SK-N-SH (cell line): ENCODE measurements at regions not wholly inside any gene's neighbourhood (a gene's known extent, or its start where the extent isn't known, plus 50 kb on each side); places are given as distances from the start of the nearest gene placed in this dataset.

ENCODE experiments used
- CTCF ChIA-PET: fragments of 300-600, 350-600 bp; formaldehyde crosslinking; extraction: SDS; loops from one replicate; lab custom pipeline; 2021; lab: Yijun Ruan, JAX
- POLR2A ChIA-PET: fragments of 350-600 bp; sonication (Branson Sonifier 250); formaldehyde crosslinking; extraction: SDS; loops from one replicate; lab custom pipeline; 2020; ENCODE audit warnings: antibody characterized with exemption, inconsistent platforms; lab: Yijun Ruan, JAX
- DNase-seq: peaks from one replicate; pipeline ENCODE4 v3.0.0; 2012
- H2AFZ ChIP-seq: fragments of 200-600 bp; sonication (generic); 2 replicates; pipeline ENCODE4 v1.8.1; 2016; ENCODE audit warnings: antibody characterized with exemption, mild to moderate bottlenecking, low read depth
- H3F3A ChIP-seq: fragments of 200-600 bp; sonication (generic); replicated peaks from 2 replicates; pipeline ENCODE3; 2016; ENCODE audit warnings: antibody characterized with exemption, mild to moderate bottlenecking; ENCODE audit not compliant: insufficient read depth
- H3K27ac ChIP-seq, 2 experiments: fragments of 200-500 bp in 1 of 2; fragments of 200-600 bp in 1 of 2; sonication (Bioruptor generic) in 1 of 2; sonication (generic), shearing (Covaris generic) in 1 of 2; 2 replicates each; pipeline versions ENCODE4 v1.5.1 to v1.6.1; 2014 to 2016; ENCODE audit warnings: low read depth in 2 of 2, inconsistent platforms in 1 of 2, low read length in 1 of 2, mild to moderate bottlenecking in 1 of 2, mixed read lengths in 1 of 2
- H3K27me3 ChIP-seq: fragments of 200-600 bp; sonication (generic), shearing (Covaris generic); 2 replicates; pipeline ENCODE4 v1.6.1; 2016; ENCODE audit warnings: mixed run types; ENCODE audit not compliant: insufficient read depth
- H3K36me3 ChIP-seq, 2 experiments: fragments of 200-500 bp in 1 of 2; fragments of 200-600 bp in 1 of 2; sonication (Bioruptor generic) in 1 of 2; sonication (generic) in 1 of 2; replicated peaks in 1 of 2; 2 replicates each; pipeline versions ENCODE3 to v1.5.1; 2014 to 2016; ENCODE audit warnings: low read length in 1 of 2, mild to moderate bottlenecking in 1 of 2; ENCODE audit not compliant: insufficient read depth in 2 of 2, control insufficient read depth in 1 of 2
- H3K4me1 ChIP-seq, 2 experiments: fragments of 200-500 bp in 1 of 2; fragments of 200-600 bp in 1 of 2; sonication (Bioruptor generic) in 1 of 2; sonication (generic), shearing (Covaris generic) in 1 of 2; 2 replicates each; pipeline versions ENCODE4 v1.5.1 to v1.6.1; 2014 to 2016; ENCODE audit warnings: low read depth in 1 of 2, low read length in 1 of 2, mixed run types in 1 of 2; ENCODE audit not compliant: insufficient read depth in 2 of 2, control insufficient read depth in 1 of 2
- H3K4me2 ChIP-seq: fragments of 200-600 bp; sonication (generic), shearing (Covaris generic); 2 replicates; pipeline ENCODE4 v1.6.1; 2017; ENCODE audit warnings: mixed run types
- H3K4me3 ChIP-seq, 2 experiments: fragments of 200-500 bp in 1 of 2; fragments of 200-600 bp in 1 of 2; sonication (Bioruptor generic) in 1 of 2; sonication (generic), shearing (Covaris generic) in 1 of 2; 2 replicates each; pipeline versions ENCODE4 v1.5.1 to v1.8.1; 2014 to 2016; ENCODE audit warnings: low read depth in 2 of 2, inconsistent platforms in 1 of 2, low read length in 1 of 2, mild to moderate bottlenecking in 1 of 2, mixed read lengths in 1 of 2, moderate library complexity in 1 of 2
- H3K79me2 ChIP-seq: fragments of 200-600 bp; sonication (generic); 2 replicates; pipeline ENCODE4 v1.8.1; 2017; ENCODE audit warnings: mild to moderate bottlenecking; ENCODE audit not compliant: insufficient read depth
- H3K9ac ChIP-seq: fragments of 200-600 bp; sonication (generic); 2 replicates; pipeline ENCODE4 v1.6.1; 2017; ENCODE audit warnings: mixed run types
- H3K9me2 ChIP-seq: fragments of 200-600 bp; sonication (generic); 2 replicates; pipeline ENCODE4 v1.6.1; 2017; ENCODE audit warnings: mixed run types
- H3K9me3 ChIP-seq: fragments of 200-600 bp; sonication (generic); 2 replicates; pipeline ENCODE4 v1.6.1; 2017; ENCODE audit warnings: mixed run types, mild to moderate bottlenecking, moderate library complexity
- H4K20me1 ChIP-seq: fragments of 200-600 bp; sonication (generic); 2 replicates; pipeline ENCODE4 v1.6.1; 2017; ENCODE audit warnings: mild to moderate bottlenecking, mixed run types; ENCODE audit not compliant: insufficient read depth
- ELF1 ChIP-seq: IDR thresholded peaks from 2 replicates; pipeline ENCODE4 v1.4.0; 2012
- FOXJ3 ChIP-seq: sonication (generic); formaldehyde crosslinking; IDR thresholded peaks from 2 replicates; pipeline ENCODE4 v1.5.1; 2020; ENCODE audit warnings: mild to moderate bottlenecking, missing genetic modification reagents
- FOXM1 ChIP-seq: IDR thresholded peaks from 2 replicates; pipeline ENCODE4 v1.4.0; 2012; ENCODE audit warnings: low read depth, mild to moderate bottlenecking
- GATA2 ChIP-seq: sonication (generic); formaldehyde crosslinking; IDR thresholded peaks from 2 replicates; pipeline ENCODE4 v1.5.0; 2020; ENCODE audit warnings: mild to moderate bottlenecking, missing genetic modification reagents
- IRF3 ChIP-seq: fragments of 150-350 bp; IDR thresholded peaks from 2 replicates; pipeline ENCODE4 v1.6.1; 2016; ENCODE audit warnings: mild to moderate bottlenecking, low read depth, low read length
- MEF2A ChIP-seq: IDR thresholded peaks from 2 replicates; pipeline ENCODE4 v1.4.0; 2012; ENCODE audit warnings: low read depth, borderline replicate concordance
- NFIC ChIP-seq: IDR thresholded peaks from 2 replicates; pipeline ENCODE4 v1.4.0; 2012; ENCODE audit warnings: borderline replicate concordance
- POLR2AphosphoS5 ChIP-seq: IDR thresholded peaks from 2 replicates; pipeline ENCODE4 v1.6.1; 2012; ENCODE audit warnings: low read depth, low read length
- RAD21 ChIP-seq: IDR thresholded peaks from 2 replicates; pipeline ENCODE4 v1.6.1; 2012; ENCODE audit warnings: mild to moderate bottlenecking, low read length
- RCOR1 ChIP-seq: fragments of 150-350 bp; IDR thresholded peaks from 2 replicates; pipeline ENCODE4 v1.6.1; 2017; ENCODE audit warnings: antibody characterized with exemption, low read length
- REST ChIP-seq: IDR thresholded peaks from 2 replicates; pipeline ENCODE4 v1.6.1; 2012; ENCODE audit warnings: mild to moderate bottlenecking, low read depth, low read length, moderate library complexity
- SIN3A ChIP-seq: IDR thresholded peaks from 2 replicates; pipeline ENCODE4 v1.6.1; 2012; ENCODE audit warnings: low read depth, mild to moderate bottlenecking, low read length, moderate library complexity, borderline replicate concordance
- TAF1 ChIP-seq: IDR thresholded peaks from 2 replicates; pipeline ENCODE4 v1.6.1; 2012; ENCODE audit warnings: low read depth, mild to moderate bottlenecking, low read length, moderate library complexity, borderline replicate concordance
- TEAD4 ChIP-seq: IDR thresholded peaks from 2 replicates; pipeline ENCODE4 v1.4.0; 2012; ENCODE audit warnings: mild to moderate bottlenecking, borderline replicate concordance; ENCODE audit not compliant: insufficient read depth
- ZBTB33 ChIP-seq: IDR thresholded peaks from 2 replicates; pipeline ENCODE4 v1.4.0; 2012; ENCODE audit warnings: low read depth, borderline replicate concordance
- WGBS: methylation state at CpG from one replicate; pipeline ENCODE4 v1.1.6; 2017; ENCODE audit warnings: low lambda C conversion rate; 5-methylcytosine and 5-hydroxymethylcytosine counted together
- TF ChIP-seq, protein P1 (sequence below): IDR thresholded peaks from 2 replicates; pipeline ENCODE4 v1.4.0; 2012; ENCODE audit warnings: low read depth, borderline replicate concordance
- TF ChIP-seq, protein P2 (sequence below): fragments of 200-600 bp; sonication (generic); IDR thresholded peaks from 2 replicates; pipeline ENCODE4 v1.6.1; 2017; ENCODE audit warnings: antibody characterized with exemption, mild to moderate bottlenecking, moderate library complexity

- Histone ChIP-seq H3K27me3 (no peaks in the 10 kb centered on the region), H3K9ac (no peak overlapping the region), H3K9me2 (no peaks in the 10 kb centered on the region), H3K4me3 (no peak overlapping the region), H3K27ac (no peak overlapping the region), H2AFZ (no peak overlapping the region), H3K4me1 (no peaks in the 10 kb centered on the region; a peak in 1 of 4 replicates), H4K20me1 (no peaks in the 10 kb centered on the region), H3K36me3 (no peaks in the 10 kb centered on the region), H3K4me2 (no peak overlapping the region), H3K9me3 (no peaks in the 10 kb centered on the region), H3K79me2 (no peaks in the 10 kb centered on the region), H3F3A (no peaks in the 10 kb centered on the region)
- DNase-seq, result no peak
- POLR2A ChIA-PET, result no interaction called here
- TF ChIP-seq RCOR1 (no peak), TEAD4 (no peak), RAD21 (no peak), IRF3 (no peak), FOXM1 (no peak), POLR2AphosphoS5 (no peak), TAF1 (no peak), GATA2 (CRISPR knock-in tag) (no peak), NFIC (no peak), MEF2A (no peak), ELF1 (no peak), REST (no peak), ZBTB33 (no peak), SIN3A (no peak), FOXJ3 (no peak)
- TF ChIP-seq, protein P1, sequence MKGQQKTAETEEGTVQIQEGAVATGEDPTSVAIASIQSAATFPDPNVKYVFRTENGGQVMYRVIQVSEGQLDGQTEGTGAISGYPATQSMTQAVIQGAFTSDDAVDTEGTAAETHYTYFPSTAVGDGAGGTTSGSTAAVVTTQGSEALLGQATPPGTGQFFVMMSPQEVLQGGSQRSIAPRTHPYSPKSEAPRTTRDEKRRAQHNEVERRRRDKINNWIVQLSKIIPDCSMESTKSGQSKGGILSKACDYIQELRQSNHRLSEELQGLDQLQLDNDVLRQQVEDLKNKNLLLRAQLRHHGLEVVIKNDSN, result no peak
- TF ChIP-seq, protein P2, sequence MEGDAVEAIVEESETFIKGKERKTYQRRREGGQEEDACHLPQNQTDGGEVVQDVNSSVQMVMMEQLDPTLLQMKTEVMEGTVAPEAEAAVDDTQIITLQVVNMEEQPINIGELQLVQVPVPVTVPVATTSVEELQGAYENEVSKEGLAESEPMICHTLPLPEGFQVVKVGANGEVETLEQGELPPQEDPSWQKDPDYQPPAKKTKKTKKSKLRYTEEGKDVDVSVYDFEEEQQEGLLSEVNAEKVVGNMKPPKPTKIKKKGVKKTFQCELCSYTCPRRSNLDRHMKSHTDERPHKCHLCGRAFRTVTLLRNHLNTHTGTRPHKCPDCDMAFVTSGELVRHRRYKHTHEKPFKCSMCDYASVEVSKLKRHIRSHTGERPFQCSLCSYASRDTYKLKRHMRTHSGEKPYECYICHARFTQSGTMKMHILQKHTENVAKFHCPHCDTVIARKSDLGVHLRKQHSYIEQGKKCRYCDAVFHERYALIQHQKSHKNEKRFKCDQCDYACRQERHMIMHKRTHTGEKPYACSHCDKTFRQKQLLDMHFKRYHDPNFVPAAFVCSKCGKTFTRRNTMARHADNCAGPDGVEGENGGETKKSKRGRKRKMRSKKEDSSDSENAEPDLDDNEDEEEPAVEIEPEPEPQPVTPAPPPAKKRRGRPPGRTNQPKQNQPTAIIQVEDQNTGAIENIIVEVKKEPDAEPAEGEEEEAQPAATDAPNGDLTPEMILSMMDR, result no peak
- CTCF ChIA-PET, result no interaction called here
- WGBS, result 36% methylated on average over 1 of the region's 1 CpG
Measured at GRCh38 chr3:59318881-59319280, 269.1 kb upstream of the CFAP20DC start.
